COLO829 (cell line): ENCODE measurements at regions not wholly inside any gene's neighbourhood (a gene's known extent, or its start where the extent isn't known, plus 50 kb on each side); places are given as distances from the start of the nearest gene placed in this dataset.
A peak's percentile ranks its signal among the peaks of the same experiment; 100 is the strongest.

Experiments
- DNase-seq: peaks from one replicate; pipeline ENCODE4 v3.0.0; 2012; ENCODE audit warnings: low spot score

- DNase-seq, result no peak
Measured at GRCh38 chr20:60581606-60582115, 623.4 kb downstream of the CDH26 start.

DNA sequence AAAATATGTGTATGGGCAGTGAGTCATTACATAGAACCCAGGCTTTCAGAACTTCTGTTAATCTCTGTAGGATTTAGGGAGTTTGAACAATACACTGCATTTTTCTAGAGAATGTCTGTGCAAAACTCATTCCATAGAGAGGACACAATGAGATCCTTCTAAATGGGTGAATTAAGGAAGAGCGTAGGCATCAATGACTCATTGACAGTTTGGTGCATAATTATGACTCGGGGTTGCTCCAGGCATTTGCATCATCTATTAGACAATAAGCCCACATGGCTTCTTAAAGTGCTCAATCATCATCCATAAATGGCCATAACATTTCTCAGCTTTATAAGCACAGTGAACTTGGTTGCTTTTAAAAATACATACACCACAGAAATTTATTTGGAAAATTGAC is 625.5 kb downstream of the CDH26 start:
- peak; percentile 96 for DNase-seq

GRCh38 chr20:60584221-60584620 is 626.0 kb downstream of the CDH26 start:
- peak; percentile 58 for DNase-seq

DNA sequence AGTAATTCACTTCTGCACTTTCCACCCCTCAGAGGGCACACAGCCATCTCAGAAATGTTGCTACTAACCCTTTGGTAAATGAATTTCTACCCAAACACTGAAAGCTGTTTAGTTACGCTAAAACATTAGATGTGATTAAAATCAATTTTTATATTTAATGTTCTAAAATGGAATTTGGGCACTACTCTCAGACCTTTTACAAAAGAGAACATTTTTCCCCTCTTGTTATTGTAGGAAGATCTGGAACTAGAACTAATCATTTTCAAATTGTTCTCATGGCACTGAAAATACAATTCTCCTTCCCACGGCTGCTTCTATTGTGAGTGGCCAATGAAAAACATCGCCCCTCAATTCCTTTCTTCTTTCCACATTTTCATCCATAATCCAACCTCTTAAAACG is 627.4 kb downstream of the CDH26 start:
- no peak for DNase-seq

DNA sequence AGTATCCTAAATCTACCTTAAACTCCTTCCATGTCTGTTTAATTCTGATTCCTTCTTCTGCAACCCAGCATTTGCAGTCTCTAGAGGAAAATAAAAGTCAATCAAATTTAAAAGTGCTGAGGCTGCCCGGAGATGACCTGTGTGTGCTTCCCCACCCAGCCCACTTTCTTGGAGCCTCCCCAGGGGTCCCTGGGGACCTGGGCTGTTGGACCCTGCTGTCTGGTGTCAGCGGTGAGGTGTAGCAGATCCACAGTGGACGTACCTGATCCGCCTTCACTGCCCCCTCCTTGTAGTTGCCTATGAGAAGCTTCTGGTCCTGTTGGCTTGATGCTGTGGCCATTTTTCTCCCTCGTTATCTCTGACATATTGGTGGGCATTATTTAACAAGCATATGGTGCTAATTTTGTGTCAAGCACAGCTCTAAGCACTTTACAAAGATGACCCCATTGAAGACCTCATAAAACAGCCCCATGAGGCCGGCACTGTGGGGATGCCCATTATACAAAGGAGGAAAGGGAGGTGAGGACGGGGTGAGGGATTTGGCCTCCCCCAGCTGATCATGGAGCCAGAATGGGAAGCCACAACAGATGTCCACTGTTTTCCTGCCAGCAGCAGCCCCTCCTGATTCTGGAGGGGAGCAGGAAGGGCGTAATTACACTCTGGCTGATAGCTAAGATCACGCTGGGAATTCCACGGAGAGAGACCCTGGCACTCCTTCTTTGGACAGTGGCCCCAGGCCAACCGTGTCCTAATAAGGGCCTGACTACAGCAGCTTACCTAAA is 628.2 kb downstream of the CDH26 start:
- DNase-seq, result no peak

GRCh38 chr20:60587986-60588385 is 629.8 kb downstream of the CDH26 start:
- no peak for DNase-seq

GRCh38 chr20:60589623-60590022 is 631.4 kb downstream of the CDH26 start:
- peak; percentile 70 for DNase-seq

GRCh38 chr20:60591172-60591799 is 633.1 kb downstream of the CDH26 start:
- no peak for DNase-seq

DNA sequence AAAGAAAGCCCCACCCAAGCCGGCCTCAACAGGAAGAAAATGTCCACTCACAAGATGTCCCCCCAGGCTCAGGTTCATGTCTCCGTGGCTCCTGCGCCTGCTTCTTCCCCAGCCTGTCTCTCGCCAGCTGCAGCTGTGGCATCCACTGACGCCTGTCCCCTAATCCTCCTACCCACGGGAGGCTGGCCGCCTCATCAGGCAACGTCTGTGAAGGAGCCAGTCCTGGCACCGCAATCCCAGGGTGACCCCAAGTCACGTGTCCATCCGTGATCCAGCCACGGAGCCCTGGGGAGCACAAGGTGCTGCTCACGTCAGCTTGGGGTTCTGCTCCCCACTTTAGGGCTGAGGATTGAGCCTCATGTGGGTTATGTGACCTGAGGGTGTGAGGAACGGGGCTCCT is 640.3 kb downstream of the CDH26 start:
- no peak for DNase-seq

DNA sequence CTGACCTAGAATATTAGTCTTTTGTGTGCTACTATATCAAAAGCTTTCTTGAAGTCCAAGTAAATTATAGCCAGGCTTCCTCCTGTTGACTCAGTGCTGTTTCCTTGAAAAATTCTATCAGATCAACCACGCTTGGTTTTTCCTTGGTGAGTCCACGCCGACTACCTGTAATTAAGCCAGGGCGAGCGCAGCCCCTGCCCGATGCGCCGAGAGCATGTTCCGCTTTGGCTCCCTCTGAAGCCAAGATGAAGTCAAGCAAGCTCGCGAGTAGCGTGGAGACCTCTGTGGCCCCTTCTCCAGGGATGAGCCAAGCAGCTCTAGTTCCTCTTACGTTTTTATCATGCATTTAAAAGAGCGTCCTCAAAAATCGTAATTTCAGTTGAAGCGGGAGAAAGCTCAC is 641.2 kb downstream of the CDH26 start:
- no peak for DNase-seq

GRCh38 chr20:60600036-60600435 is 641.8 kb downstream of the CDH26 start:
- no peak for DNase-seq

GRCh38 chr20:60624066-60624465 is 628.0 kb upstream of the CDH4 start:
- no peak for DNase-seq

DNA sequence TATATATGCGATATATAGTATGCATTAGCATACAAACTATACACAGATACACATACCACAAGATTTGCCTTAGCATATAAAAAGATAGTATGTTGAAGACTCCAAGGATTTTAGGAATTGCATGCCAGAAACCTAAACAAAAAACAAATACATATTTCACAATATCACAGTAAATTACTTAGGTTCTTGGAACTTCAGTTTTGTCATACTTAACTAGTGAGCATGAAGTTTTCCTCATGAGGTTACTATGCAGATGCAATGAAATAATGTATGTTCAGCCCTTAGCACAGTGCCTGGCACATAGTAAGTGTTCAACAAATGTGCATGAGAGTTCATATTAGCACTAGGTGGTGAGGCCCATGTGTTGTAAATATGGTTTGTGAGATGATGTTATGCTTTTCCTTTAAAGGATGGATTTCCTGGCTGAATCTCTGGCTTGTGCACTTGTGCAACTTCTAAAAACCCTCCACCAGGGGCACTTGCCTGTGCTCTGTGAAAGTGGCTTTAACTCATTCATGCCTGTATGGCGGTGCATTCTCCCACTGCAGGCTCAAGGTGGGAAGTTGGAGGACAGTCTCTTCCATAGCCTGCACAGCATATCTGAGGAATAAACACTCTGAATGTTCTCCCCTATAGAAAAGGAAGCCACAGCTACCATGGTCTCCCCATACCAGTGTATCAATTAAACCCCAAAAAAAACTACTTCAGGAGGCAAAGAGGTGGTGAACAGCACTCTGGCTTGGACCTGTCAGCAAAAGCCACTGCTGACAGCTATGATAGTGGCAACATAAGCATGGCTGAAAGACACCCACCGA is 624.1 kb upstream of the CDH4 start:
- DNase-seq, result no peak

DNA sequence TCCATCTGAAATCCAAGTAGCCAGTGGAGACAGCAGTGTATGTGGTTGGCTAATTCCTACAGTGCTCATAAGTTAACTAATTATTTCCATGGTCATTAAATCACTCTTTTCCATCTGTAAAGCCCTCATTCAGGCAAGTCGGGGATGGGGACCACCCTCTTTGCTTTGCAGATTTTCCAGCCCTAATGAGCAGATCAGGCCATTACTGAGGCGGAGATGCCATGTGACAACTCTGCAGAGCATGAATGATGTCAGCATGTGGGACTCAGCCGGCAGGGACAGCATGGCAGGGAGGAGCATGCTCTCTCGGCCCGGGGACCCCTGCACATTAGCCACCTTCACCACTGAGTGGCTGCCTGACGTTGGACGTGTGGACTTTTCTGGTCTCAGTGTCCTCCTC is 623.3 kb upstream of the CDH4 start:
- DNase-seq, result no peak

DNA sequence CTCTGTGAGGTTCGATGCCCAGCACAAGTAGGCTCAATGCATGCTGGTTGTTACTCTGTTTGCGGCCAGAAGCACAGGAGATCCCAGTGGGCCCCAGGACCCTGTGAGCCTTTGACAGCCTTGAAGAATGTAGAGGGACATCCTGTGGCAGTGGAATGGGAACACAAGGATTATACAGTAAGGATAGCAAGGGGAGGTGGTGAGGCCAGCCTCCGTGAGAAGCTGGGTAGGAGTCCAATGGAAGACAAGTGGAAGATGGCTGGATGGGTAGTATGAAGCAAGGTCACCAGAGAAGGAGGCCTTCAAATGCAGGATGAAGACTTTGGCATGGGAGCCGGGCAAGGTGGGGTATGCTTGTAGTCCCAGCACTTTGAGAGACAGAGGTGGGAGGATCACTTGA is 622.9 kb upstream of the CDH4 start:
- no peak for DNase-seq

GRCh38 chr20:60630609-60631008 is 621.5 kb upstream of the CDH4 start:
- DNase-seq, result no peak

GRCh38 chr20:60631585-60632287 is 620.3 kb upstream of the CDH4 start:
- no peak for DNase-seq

DNA sequence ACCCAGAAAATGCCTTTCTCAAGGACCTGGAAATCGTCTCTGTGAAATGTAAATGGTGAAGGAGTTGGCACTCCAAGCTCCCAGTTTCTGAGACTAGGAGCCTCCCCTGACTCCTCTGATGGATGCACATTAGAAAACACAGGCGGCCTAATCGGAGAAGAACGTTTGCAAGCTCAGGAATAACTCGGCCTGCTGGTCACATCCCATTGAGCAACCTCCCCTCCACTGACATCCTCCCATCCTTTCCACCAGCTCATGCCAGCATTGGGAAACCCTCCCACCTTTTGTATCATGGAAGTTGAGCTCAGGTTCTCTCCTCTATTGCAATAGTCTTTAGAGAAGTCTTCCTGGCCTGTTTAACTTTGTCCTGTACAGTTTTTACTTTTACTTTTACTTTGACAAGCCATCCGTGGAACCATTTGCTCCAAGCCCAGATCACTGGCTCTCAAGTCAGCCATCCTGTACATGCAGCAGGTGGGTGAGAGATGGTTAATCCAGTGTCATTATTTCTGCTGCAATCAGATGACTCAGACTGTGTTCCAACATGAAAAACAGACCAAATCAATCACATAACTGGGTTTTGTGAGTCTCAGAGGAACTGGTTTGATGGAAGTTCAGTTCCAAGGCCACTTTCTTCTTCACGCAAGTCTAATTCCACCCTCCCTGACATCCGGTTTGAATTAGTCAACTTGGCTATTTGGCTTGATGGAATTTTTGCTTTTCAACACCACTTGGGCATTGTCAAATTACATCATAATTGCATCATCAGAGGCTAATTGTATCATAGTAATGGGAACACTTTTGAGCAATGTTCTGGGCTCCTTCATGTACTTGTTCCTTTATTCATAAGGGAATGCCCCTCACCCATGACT is 619.4 kb upstream of the CDH4 start:
- DNase-seq, result no peak

GRCh38 chr20:60634491-60635172 is 617.4 kb upstream of the CDH4 start:
- DNase-seq, result no peak

DNA sequence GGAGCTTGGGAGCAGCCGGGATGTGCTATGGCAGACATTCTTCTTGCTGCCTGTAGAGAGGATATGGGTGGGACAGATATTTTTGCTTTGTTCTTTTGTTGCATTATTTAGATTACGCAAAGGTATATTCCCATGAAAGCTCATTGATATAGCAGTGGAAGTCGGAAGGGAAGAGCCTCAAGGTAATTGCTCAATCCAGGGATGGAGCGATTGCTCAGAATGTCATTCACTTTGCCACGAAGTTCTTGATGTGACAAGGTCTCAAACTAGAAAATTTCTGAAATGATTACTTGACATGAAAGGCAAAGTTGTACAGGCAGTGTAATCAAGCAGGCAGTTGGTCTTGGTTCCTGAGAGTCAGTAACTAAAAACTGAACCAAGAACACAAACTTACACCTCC is 615.6 kb upstream of the CDH4 start:
- no peak for DNase-seq

DNA sequence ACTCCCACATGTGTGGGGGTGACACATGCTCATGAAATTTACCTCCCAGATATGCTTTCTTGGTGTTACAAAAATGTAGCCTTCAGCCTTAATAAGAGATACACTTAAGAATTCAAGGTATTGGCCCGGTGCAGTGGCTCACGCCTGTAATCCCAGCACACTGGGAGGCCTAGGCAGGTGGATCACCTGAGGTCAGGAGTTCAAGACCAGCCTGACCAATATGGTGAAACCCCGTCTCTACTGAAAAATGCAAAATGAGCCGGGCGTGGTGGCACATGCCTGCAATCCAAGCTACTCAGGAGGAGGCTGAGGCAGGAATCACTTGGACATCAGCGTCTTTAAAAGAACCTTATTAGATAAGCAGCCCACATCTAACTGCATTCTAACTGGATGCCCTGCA is 614.3 kb upstream of the CDH4 start:
- DNase-seq, result no peak
